ENCODE measurements at regions not wholly inside any gene's neighbourhood (a gene's known extent, or its start where the extent isn't known, plus 50 kb on each side); places are given as distances from the start of the nearest gene placed in this dataset.

- no peaks in the 10 kb centered on the region for H4K20me1 ChIP-seq (replicated peaks; ENCODE audit: insufficient read depth)
- H3K9me2 ChIP-seq (ENCODE audit: insufficient read depth): no peaks in the 10 kb centered on the region; the same call in 1 of the 2 replicates
- H3K4me2 ChIP-seq: no peak overlapping the region
- Mint-ChIP-seq H3K9me3 (peaks cover 9% of the 10 kb centered on the region; the same call in 2 of the 3 replicates), H3K27me3 (ENCODE audit: insufficient read depth, low read depth, poor library complexity) (no peaks in the 10 kb centered on the region), H3K36me3 (ENCODE audit: low read depth) (peaks cover 17% of the 10 kb centered on the region; the same call in 2 of the 3 replicates), H3K4me3 (peak overlapping the region; percentile 6; the same call in 1 of the 3 replicates), H3K27ac (peak overlapping the region; percentile 81), H3K4me1 (peaks cover 23% of the 10 kb centered on the region)
- DNase-seq (ENCODE audit: low spot score) (peak; percentile 4), ATAC-seq (peak; percentile 79)
- H3K27ac ChIP-seq (ENCODE audit: low read depth): no peak overlapping the region
- no peaks in the 10 kb centered on the region for H3K27me3 ChIP-seq (ENCODE audit: insufficient read depth)
- no peaks in the 10 kb centered on the region for H3K79me2 ChIP-seq (replicated peaks; ENCODE audit: insufficient read depth)
- H3F3A ChIP-seq (replicated peaks; ENCODE audit: low read depth): no peaks in the 10 kb centered on the region
- H3K4me1 ChIP-seq (ENCODE audit: insufficient read depth): no peaks in the 10 kb centered on the region
- H3K36me3 ChIP-seq (ENCODE audit: insufficient read depth): 0 out of 2 replicates have a peak, but pooled peaks cover 4% of the 10 kb centered on the region
- no peak overlapping the region for H2AFZ ChIP-seq
- TF ChIP-seq ZNF462 (CRISPR knock-in tag; IDR thresholded peaks at IDR 0.05) (peak; percentile 56; the same call in 1 of the 2 replicates), NANOG (IDR thresholded peaks at IDR 0.05; ENCODE audit: borderline replicate concordance) (no peak), EZH2 (IDR thresholded peaks at IDR 0.05; ENCODE audit: low read depth, unreplicated experiment) (no peak)
- TF ChIP-seq, protein P1, sequence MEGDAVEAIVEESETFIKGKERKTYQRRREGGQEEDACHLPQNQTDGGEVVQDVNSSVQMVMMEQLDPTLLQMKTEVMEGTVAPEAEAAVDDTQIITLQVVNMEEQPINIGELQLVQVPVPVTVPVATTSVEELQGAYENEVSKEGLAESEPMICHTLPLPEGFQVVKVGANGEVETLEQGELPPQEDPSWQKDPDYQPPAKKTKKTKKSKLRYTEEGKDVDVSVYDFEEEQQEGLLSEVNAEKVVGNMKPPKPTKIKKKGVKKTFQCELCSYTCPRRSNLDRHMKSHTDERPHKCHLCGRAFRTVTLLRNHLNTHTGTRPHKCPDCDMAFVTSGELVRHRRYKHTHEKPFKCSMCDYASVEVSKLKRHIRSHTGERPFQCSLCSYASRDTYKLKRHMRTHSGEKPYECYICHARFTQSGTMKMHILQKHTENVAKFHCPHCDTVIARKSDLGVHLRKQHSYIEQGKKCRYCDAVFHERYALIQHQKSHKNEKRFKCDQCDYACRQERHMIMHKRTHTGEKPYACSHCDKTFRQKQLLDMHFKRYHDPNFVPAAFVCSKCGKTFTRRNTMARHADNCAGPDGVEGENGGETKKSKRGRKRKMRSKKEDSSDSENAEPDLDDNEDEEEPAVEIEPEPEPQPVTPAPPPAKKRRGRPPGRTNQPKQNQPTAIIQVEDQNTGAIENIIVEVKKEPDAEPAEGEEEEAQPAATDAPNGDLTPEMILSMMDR (conservative IDR thresholded peaks at IDR 0.05; ENCODE audit: low read depth in 2 of 2): no peak
- TF ChIP-seq, protein P2, sequence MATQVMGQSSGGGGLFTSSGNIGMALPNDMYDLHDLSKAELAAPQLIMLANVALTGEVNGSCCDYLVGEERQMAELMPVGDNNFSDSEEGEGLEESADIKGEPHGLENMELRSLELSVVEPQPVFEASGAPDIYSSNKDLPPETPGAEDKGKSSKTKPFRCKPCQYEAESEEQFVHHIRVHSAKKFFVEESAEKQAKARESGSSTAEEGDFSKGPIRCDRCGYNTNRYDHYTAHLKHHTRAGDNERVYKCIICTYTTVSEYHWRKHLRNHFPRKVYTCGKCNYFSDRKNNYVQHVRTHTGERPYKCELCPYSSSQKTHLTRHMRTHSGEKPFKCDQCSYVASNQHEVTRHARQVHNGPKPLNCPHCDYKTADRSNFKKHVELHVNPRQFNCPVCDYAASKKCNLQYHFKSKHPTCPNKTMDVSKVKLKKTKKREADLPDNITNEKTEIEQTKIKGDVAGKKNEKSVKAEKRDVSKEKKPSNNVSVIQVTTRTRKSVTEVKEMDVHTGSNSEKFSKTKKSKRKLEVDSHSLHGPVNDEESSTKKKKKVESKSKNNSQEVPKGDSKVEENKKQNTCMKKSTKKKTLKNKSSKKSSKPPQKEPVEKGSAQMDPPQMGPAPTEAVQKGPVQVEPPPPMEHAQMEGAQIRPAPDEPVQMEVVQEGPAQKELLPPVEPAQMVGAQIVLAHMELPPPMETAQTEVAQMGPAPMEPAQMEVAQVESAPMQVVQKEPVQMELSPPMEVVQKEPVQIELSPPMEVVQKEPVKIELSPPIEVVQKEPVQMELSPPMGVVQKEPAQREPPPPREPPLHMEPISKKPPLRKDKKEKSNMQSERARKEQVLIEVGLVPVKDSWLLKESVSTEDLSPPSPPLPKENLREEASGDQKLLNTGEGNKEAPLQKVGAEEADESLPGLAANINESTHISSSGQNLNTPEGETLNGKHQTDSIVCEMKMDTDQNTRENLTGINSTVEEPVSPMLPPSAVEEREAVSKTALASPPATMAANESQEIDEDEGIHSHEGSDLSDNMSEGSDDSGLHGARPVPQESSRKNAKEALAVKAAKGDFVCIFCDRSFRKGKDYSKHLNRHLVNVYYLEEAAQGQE (IDR thresholded peaks at IDR 0.05; ENCODE audit: unreplicated experiment): no peak
- H3K4me3 ChIP-seq: no peak overlapping the region
These were observed 895.2 kb downstream of the TRIB2 start for GRCh38 chr2:13611939-13612338.
